Inflammatory macrophage treated with lipopolysaccharide for 4 hours (primary cell): ENCODE measurements at regions not wholly inside any gene's neighbourhood (a gene's known extent, or its start where the extent isn't known, plus 50 kb on each side); places are given as distances from the start of the nearest gene placed in this dataset.
A peak's percentile ranks its signal among the peaks of the same experiment; 100 is the strongest.

Source experiments
- DNase-seq: peaks from one replicate; pipeline ENCODE4 v3.0.0-alpha.2; 2020

- DNase-seq, result no peak
Measured at GRCh38 chr7:101712652-101713051, 83.6 kb upstream of the MYL10 start.

- no peak for DNase-seq
Measured at GRCh38 chr7:101714097-101714496, 85.0 kb upstream of the MYL10 start.

- DNase-seq, result peak; percentile 98
Measured at GRCh38 chr7:101717628-101718357, 88.7 kb upstream of the MYL10 start.

- peak; percentile 69 for DNase-seq
Measured at GRCh38 chr7:101718363-101719122, 89.4 kb upstream of the MYL10 start.

GRCh38 chr7:101719123-101719470 lies 90.0 kb upstream of the MYL10 start:
- no peak for DNase-seq

GRCh38 chr7:101720324-101720723 lies 91.2 kb upstream of the MYL10 start:
- DNase-seq, result no peak

GRCh38 chr7:101722247-101722646 lies 93.2 kb upstream of the MYL10 start:
- no peak for DNase-seq

GRCh38 chr7:101723835-101724234 lies 93.6 kb upstream of the CUX1 start:
- DNase-seq, result no peak

GRCh38 chr7:101724957-101725356 lies 92.5 kb upstream of the CUX1 start:
- no peak for DNase-seq

GRCh38 chr7:101725921-101726320 lies 91.5 kb upstream of the CUX1 start:
- no peak for DNase-seq

- DNase-seq, result no peak
Measured at GRCh38 chr7:101727184-101727583, 90.2 kb upstream of the CUX1 start.

- DNase-seq, result no peak
Measured at GRCh38 chr7:101728128-101728527, 89.3 kb upstream of the CUX1 start.

- DNase-seq, result peak; percentile 73
Measured at GRCh38 chr7:101728873-101729240, 88.6 kb upstream of the CUX1 start.

GRCh38 chr7:101729241-101729883 lies 88.1 kb upstream of the CUX1 start:
- DNase-seq, result peak; percentile 73

GRCh38 chr7:101731502-101732084 lies 85.8 kb upstream of the CUX1 start:
- DNase-seq, result no peak

- peak; percentile 80 for DNase-seq
Measured at GRCh38 chr7:101733713-101734475, 83.5 kb upstream of the CUX1 start.

GRCh38 chr7:101736084-101736483 lies 81.3 kb upstream of the CUX1 start:
- peak; percentile 43 for DNase-seq

GRCh38 chr7:101739775-101740398 lies 77.5 kb upstream of the CUX1 start:
- no peak for DNase-seq

- no peak for DNase-seq
Measured at GRCh38 chr7:101740981-101741725, 76.3 kb upstream of the CUX1 start.

GRCh38 chr7:101743241-101743994 lies 74.0 kb upstream of the CUX1 start:
- DNase-seq, result peak; percentile 46

- no peak for DNase-seq
Measured at GRCh38 chr7:101743995-101744360, 73.4 kb upstream of the CUX1 start.
